HG02642 (cell line): ENCODE measurements at regions not wholly inside any gene's neighbourhood (a gene's known extent, or its start where the extent isn't known, plus 50 kb on each side); places are given as distances from the start of the nearest gene placed in this dataset.

Experiments used
- ATAC-seq: cut with Tn5 transposase; IDR thresholded peaks from one replicate; pipeline ENCODE4 v1.9.1; 2021; ENCODE audit warnings: mild to moderate bottlenecking; ENCODE audit not compliant: unreplicated experiment, poor library complexity

- no peak for ATAC-seq
Measured at GRCh38 chr4:24705016-24705753, 90.2 kb upstream of the SOD3 start.

GRCh38 chr4:24713604-24714003 is 81.8 kb upstream of the SOD3 start:
- no peak for ATAC-seq

GRCh38 chr4:24719615-24720014 is 75.8 kb upstream of the SOD3 start:
- no peak for ATAC-seq

GRCh38 chr4:24720436-24720835 is 74.9 kb upstream of the SOD3 start:
- no peak for ATAC-seq

- no peak for ATAC-seq
Measured at GRCh38 chr4:24720979-24721378, 74.4 kb upstream of the SOD3 start.

GRCh38 chr4:24722026-24722568 is 73.3 kb upstream of the SOD3 start:
- no peak for ATAC-seq

- ATAC-seq: no peak
Measured at GRCh38 chr4:24727390-24728224, 67.8 kb upstream of the SOD3 start.

GRCh38 chr4:24729119-24729730 is 66.1 kb upstream of the SOD3 start:
- ATAC-seq: no peak

GRCh38 chr4:24730256-24731001 is 64.9 kb upstream of the SOD3 start:
- ATAC-seq: no peak

- ATAC-seq: no peak
Measured at GRCh38 chr4:24731448-24731847, 63.9 kb upstream of the SOD3 start.

GRCh38 chr4:24734511-24734910 is 60.9 kb upstream of the SOD3 start:
- no peak for ATAC-seq

- no peak for ATAC-seq
Measured at GRCh38 chr4:24736066-24736465, 59.3 kb upstream of the SOD3 start.

GRCh38 chr4:24741910-24742309 is 53.5 kb upstream of the SOD3 start:
- ATAC-seq: no peak

GRCh38 chr4:24742335-24742734 is 53.0 kb upstream of the SOD3 start:
- no peak for ATAC-seq

- no peak for ATAC-seq
Measured at GRCh38 chr4:24742773-24743172, 52.6 kb upstream of the SOD3 start.

- ATAC-seq: no peak
Measured at GRCh38 chr4:24743206-24743605, 52.2 kb upstream of the SOD3 start.

- ATAC-seq: no peak
Measured at GRCh38 chr4:24743927-24744326, 51.4 kb upstream of the SOD3 start.

- no peak for ATAC-seq
Measured at GRCh38 chr4:24745172-24745895, 50.0 kb upstream of the SOD3 start.
